CD14-positive monocyte (primary cell): ENCODE measurements at regions not wholly inside any gene's neighbourhood (a gene's known extent, or its start where the extent isn't known, plus 50 kb on each side); places are given as distances from the start of the nearest gene placed in this dataset.

Source experiments
- DNase-seq, 3 donors: peaks; one replicate each; pipeline ENCODE4 v3.0.0-alpha.2; 2011 to 2022
- H2AFZ ChIP-seq: 2 replicates; pipeline ENCODE4 v1.6.0; 2012; ENCODE audit warnings: mild to moderate bottlenecking, low read depth, low read length, inconsistent platforms; ENCODE audit not compliant: insufficient read depth, poor library complexity, severe bottlenecking
- H3K27ac ChIP-seq, 2 donors: 1 replicate in 1 of 2; 2 replicates in 1 of 2; pipeline ENCODE4 v1.5.1; 2012 to 2013; ENCODE audit warnings: low read length in 2 of 2, control low read depth in 1 of 2, inconsistent platforms in 1 of 2, low read depth in 1 of 2, mild to moderate bottlenecking in 1 of 2
- H3K27me3 ChIP-seq, 2 donors: one replicate each; pipeline versions ENCODE4 v1.6.0 to v1.6.1; 2011 to 2013; ENCODE audit warnings: low read length in 2 of 2; ENCODE audit not compliant: control insufficient read depth in 2 of 2, insufficient read depth in 2 of 2
- H3K36me3 ChIP-seq, 2 donors: replicated peaks in 1 of 2; 1 replicate in 1 of 2; 2 replicates in 1 of 2; pipeline versions ENCODE4 v1.5.1 to v1.6.1; 2012 to 2013; ENCODE audit warnings: low read length in 2 of 2, control low read depth in 1 of 2, inconsistent platforms in 1 of 2, mild to moderate bottlenecking in 1 of 2; ENCODE audit not compliant: insufficient read depth in 2 of 2, control insufficient read depth in 1 of 2
- H3K4me1 ChIP-seq, 2 donors: 1 replicate in 1 of 2; 2 replicates in 1 of 2; pipeline versions ENCODE4 v1.5.1 to v1.6.1; 2012 to 2013; ENCODE audit warnings: low read length in 2 of 2, control low read depth in 1 of 2, inconsistent platforms in 1 of 2, mild to moderate bottlenecking in 1 of 2, moderate library complexity in 1 of 2; ENCODE audit not compliant: insufficient read depth in 2 of 2, control insufficient read depth in 1 of 2
- H3K4me2 ChIP-seq: replicated peaks from 2 replicates; pipeline ENCODE3; 2012; ENCODE audit warnings: low read length, moderate library complexity, mild to moderate bottlenecking; ENCODE audit not compliant: poor library complexity, severe bottlenecking; ENCODE audit errors: extremely low read depth
- H3K4me3 ChIP-seq, 3 experiments: fragments of 200-600 bp in 1 of 3; sonication (generic) in 1 of 3; replicated peaks in 1 of 3; 1 replicate in 2 of 3; 2 replicates in 1 of 3; pipeline ENCODE4 v1.5.1; 2011 to 2013; ENCODE audit warnings: low read length in 3 of 3, mild to moderate bottlenecking in 3 of 3, control low read depth in 2 of 3, low read depth in 2 of 3, inconsistent platforms in 1 of 3, moderate library complexity in 1 of 3
- H3K79me2 ChIP-seq: 2 replicates; pipeline ENCODE4 v1.6.0; 2012; ENCODE audit warnings: mild to moderate bottlenecking, control low read depth, inconsistent platforms, low read length, moderate library complexity; ENCODE audit not compliant: insufficient read depth
- H3K9ac ChIP-seq: 2 replicates; pipeline ENCODE4 v1.6.0; 2017; ENCODE audit warnings: low read length, mild to moderate bottlenecking; ENCODE audit not compliant: insufficient read depth, poor library complexity, severe bottlenecking
- H3K9me3 ChIP-seq, 2 donors: replicated peaks in 1 of 2; 1 replicate in 1 of 2; 2 replicates in 1 of 2; pipeline versions ENCODE4 v1.5.1 to v1.6.1; 2012 to 2013; ENCODE audit warnings: low read length in 2 of 2, control low read depth in 1 of 2; ENCODE audit not compliant: control insufficient read depth in 1 of 2, insufficient read depth in 1 of 2
- H4K20me1 ChIP-seq: 2 replicates; pipeline ENCODE4 v1.6.0; 2012; ENCODE audit warnings: mild to moderate bottlenecking, low read length, control low read depth, moderate library complexity; ENCODE audit not compliant: insufficient read depth
- H3K27ac Mint-ChIP-seq, 7 donors: one replicate each; pipeline ENCODE4 v1.8.0; 2020; ENCODE audit warnings: mild to moderate bottlenecking in 7 of 7, mixed read lengths in 7 of 7, moderate library complexity in 6 of 7, inconsistent platforms in 2 of 7
- H3K27me3 Mint-ChIP-seq, 3 donors: one replicate each; pipeline ENCODE4 v1.8.0; 2021 to 2022; ENCODE audit warnings: low read depth in 3 of 3, mild to moderate bottlenecking in 3 of 3, mixed read lengths in 3 of 3, moderate library complexity in 3 of 3, inconsistent platforms in 1 of 3
- H3K36me3 Mint-ChIP-seq, 2 donors: one replicate each; pipeline ENCODE4 v1.8.0; 2020; ENCODE audit warnings: mixed read lengths in 2 of 2, inconsistent platforms in 1 of 2, mild to moderate bottlenecking in 1 of 2
- H3K4me1 Mint-ChIP-seq: one replicate; pipeline ENCODE4 v1.8.0; 2020; ENCODE audit warnings: mild to moderate bottlenecking, mixed read lengths
- H3K4me3 Mint-ChIP-seq, 2 donors: one replicate each; pipeline ENCODE4 v1.8.0; 2020; ENCODE audit warnings: mild to moderate bottlenecking in 2 of 2, mixed read lengths in 2 of 2, moderate library complexity in 1 of 2
- H3K9me3 Mint-ChIP-seq, 7 donors: one replicate each; pipeline ENCODE4 v1.8.0; 2020 to 2022; ENCODE audit warnings: mixed read lengths in 7 of 7, mild to moderate bottlenecking in 6 of 7, moderate library complexity in 6 of 7, inconsistent platforms in 2 of 7
- CTCF ChIP-seq: fragments of 200-600 bp; IDR thresholded peaks from one replicate; pipeline ENCODE4 v1.8.0; 2022; ENCODE audit warnings: antibody characterized with exemption, mild to moderate bottlenecking
- WGBS: methylation state at CpG from one replicate; pipeline ENCODE4 v1.1.5; 2013; ENCODE audit warnings: missing lambda C conversion rate; ENCODE audit not compliant: insufficient coverage; 5-methylcytosine and 5-hydroxymethylcytosine counted together
- intact Hi-C, 2 donors: fragments of 100-400 bp; cut with micrococcal nuclease; formaldehyde crosslinking; loops; one replicate each; pipeline versions ENCODE4 v1.15.0 to v1.15.1; 2023

GRCh38 chr4:38610966-38611431 is 53.0 kb upstream of the KLF3 start:
- Histone ChIP-seq H3K9ac (no peak overlapping the region), H3K27ac (peak overlapping the region in 1 of 2 donors; percentile 22), H3K9me3 (no peaks in the 10 kb centered on the region), H3K79me2 (no peaks in the 10 kb centered on the region), H3K36me3 (no peaks in the 10 kb centered on the region), H2AFZ (no peak overlapping the region), H3K4me3 (no peak overlapping the region), H4K20me1 (no peaks in the 10 kb centered on the region), H3K4me2 (peak overlapping the region; percentile 22), H3K4me1 (peaks cover 37 to 56% of the 10 kb centered on the region in 2 donors), H3K27me3 (no peaks in the 10 kb centered on the region)
- intact Hi-C loops, result no loop called here
- Mint-ChIP-seq H3K27ac (peak overlapping the region; percentile 2 to 88 (median 54)), H3K36me3 (no peaks in the 10 kb centered on the region), H3K9me3 (peaks cover 0 to 2% (median 0%) of the 10 kb centered on the region in 7 donors), H3K4me1 (peaks cover 47% of the 10 kb centered on the region), H3K27me3 (peaks cover 0 to 7% (median 0%) of the 10 kb centered on the region in 3 donors), H3K4me3 (peak overlapping the region in 1 of 2 donors; percentile 51)
- peak in 2 of 3 donors; percentile 10 to 30 for DNase-seq
- TF ChIP-seq CTCF, result no peak
- 81% methylated on average over 4 of the region's 8 CpGs for WGBS

DNA sequence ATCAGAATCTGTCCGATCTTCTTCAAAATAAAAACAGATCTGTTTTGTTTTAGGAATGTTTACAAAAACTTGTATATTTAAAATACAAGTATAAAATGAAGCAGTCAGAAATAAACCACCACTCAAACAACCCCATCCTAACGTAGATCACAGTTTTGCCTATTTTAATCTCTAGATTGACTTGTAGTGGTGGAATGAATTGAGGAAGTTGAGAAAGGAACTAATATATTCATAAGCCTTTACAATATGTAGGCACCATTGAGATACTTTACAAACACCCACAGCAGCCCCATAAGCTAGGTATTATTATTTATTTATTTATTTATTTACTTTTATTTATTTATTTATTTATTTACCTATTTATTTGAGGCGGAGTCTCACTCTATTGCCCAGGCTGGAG is 52.3 kb upstream of the KLF3 start:
- peaks cover 50% of the 10 kb centered on the region for H3K4me1 Mint-ChIP-seq
- peaks cover 0 to 2% (median 0%) of the 10 kb centered on the region in 7 donors for H3K9me3 Mint-ChIP-seq
- H3K27ac Mint-ChIP-seq, result peak overlapping the region in 1 of 7 donors; percentile 33
- peaks cover 0 to 2% (median 0%) of the 10 kb centered on the region in 3 donors for H3K27me3 Mint-ChIP-seq
- TF ChIP-seq CTCF, result no peak
- WGBS, result no CpG with 5 or more reads among the region's 3 CpGs
- Histone ChIP-seq H3K79me2 (no peaks in the 10 kb centered on the region), H3K9ac (no peak overlapping the region), H3K9me3 (no peaks in the 10 kb centered on the region), H3K4me2 (no peak overlapping the region), H3K4me1 (peaks cover 43 to 63% of the 10 kb centered on the region in 2 donors), H3K4me3 (no peak overlapping the region), H3K27me3 (no peaks in the 10 kb centered on the region), H2AFZ (no peak overlapping the region), H4K20me1 (no peaks in the 10 kb centered on the region), H3K36me3 (no peaks in the 10 kb centered on the region), H3K27ac (no peak overlapping the region)
- peak in 1 of 3 donors; percentile 35 for DNase-seq
- no peak overlapping the region for H3K4me3 Mint-ChIP-seq
- H3K36me3 Mint-ChIP-seq, result no peaks in the 10 kb centered on the region
- intact Hi-C loops, result no loop called here
